HepG2 (cell line): ENCODE measurements at regions not wholly inside any gene's neighbourhood (a gene's known extent, or its start where the extent isn't known, plus 50 kb on each side); places are given as distances from the start of the nearest gene placed in this dataset.

ENCODE experiments used
- ATAC-seq: fragments of 200-7000 bp; cut with Tn5 transposase; 3 replicates; pipeline ENCODE4 v1.9.1; 2020; ENCODE audit warnings: mild to moderate bottlenecking, moderate library complexity
- BruUV-seq: library from RNA; stranded (reverse); fragments of 400-500 nt; replicated peaks from 2 replicates; lab custom pipeline; 2021; lab: Mats Ljungman, UMichigan
- CTCF ChIA-PET: fragments of 300-600 bp; formaldehyde crosslinking; extraction: SDS; loops from one replicate; lab custom pipeline; 2021; ENCODE audit warnings: low total read pairs, inconsistent platforms, low intra/inter-chr PET ratio; lab: Yijun Ruan, JAX
- POLR2A ChIA-PET: fragments of 350-600 bp; sonication (Branson Sonifier 250); formaldehyde crosslinking; loops from one replicate; lab custom pipeline; 2020; ENCODE audit warnings: antibody characterized with exemption, inconsistent platforms; lab: Yijun Ruan, JAX
- DNase-seq: peaks from one replicate; pipeline ENCODE4 v3.0.0-alpha.2; 2015; ENCODE audit warnings: low spot score
- FAIRE-seq: peaks from 3 replicates; lab custom pipeline; 2011; peaks lifted over from hg19 to GRCh38; lab: Jason Lieb, UNC
- H2AFZ ChIP-seq: one replicate; pipeline ENCODE4 v1.6.1; 2011; ENCODE audit warnings: low read length, inconsistent platforms
- H3K27ac ChIP-seq: fragments of 300-600 bp; 3 replicates; pipeline ENCODE4 v1.8.0; 2011; ENCODE audit warnings: mixed run types, mild to moderate bottlenecking, mixed read lengths, low read length, inconsistent platforms; ENCODE audit not compliant: insufficient read depth; ENCODE audit errors: extremely low read length
- H3K27me3 ChIP-seq, 2 experiments: fragments of 200-600 bp in 1 of 2; 2 replicates in 1 of 2; 3 replicates in 1 of 2; pipeline versions ENCODE4 v1.6.0 to v1.8.0; 2011; ENCODE audit warnings: low read length in 2 of 2, mild to moderate bottlenecking in 2 of 2, moderate library complexity in 2 of 2, inconsistent platforms in 1 of 2; ENCODE audit not compliant: insufficient read depth in 2 of 2, control insufficient read depth in 1 of 2
- H3K36me3 ChIP-seq, 2 experiments: fragments of 200-600 bp in 1 of 2; replicated peaks in 1 of 2; 2 replicates in 1 of 2; 3 replicates in 1 of 2; pipeline versions ENCODE4 v1.5.1 to v1.8.0; 2011; ENCODE audit warnings: low read length in 2 of 2, inconsistent platforms in 1 of 2; ENCODE audit not compliant: insufficient read depth in 2 of 2, control insufficient read depth in 1 of 2
- H3K4me1 ChIP-seq: 2 replicates; pipeline ENCODE4 v1.5.1; 2012; ENCODE audit warnings: low read length, inconsistent platforms; ENCODE audit not compliant: insufficient read depth
- H3K4me2 ChIP-seq: 2 replicates; pipeline ENCODE4 v1.6.0; 2011; ENCODE audit warnings: low read depth, low read length, inconsistent platforms
- H3K4me3 ChIP-seq, 3 experiments: fragments of 200-600 bp in 1 of 3; sonication (generic), shearing (Covaris generic) in 1 of 3; replicated peaks in 1 of 3; 2 replicates each; pipeline ENCODE4 v1.5.1; 2011 to 2016; ENCODE audit warnings: low read length in 3 of 3, inconsistent platforms in 2 of 3, low read depth in 2 of 3, mild to moderate bottlenecking in 2 of 3, control low read depth in 1 of 3, mixed read lengths in 1 of 3; ENCODE audit not compliant: insufficient read depth in 1 of 3
- H3K79me2 ChIP-seq: one replicate; pipeline ENCODE4 v1.6.1; 2011; ENCODE audit warnings: low read length, inconsistent platforms; ENCODE audit not compliant: insufficient read depth
- H3K9ac ChIP-seq: 2 replicates; pipeline ENCODE4 v1.6.0; 2011; ENCODE audit warnings: mild to moderate bottlenecking, low read depth, low read length, inconsistent platforms; ENCODE audit not compliant: insufficient read depth
- H3K9me3 ChIP-seq: 2 replicates; pipeline ENCODE4 v1.5.1; 2012; ENCODE audit warnings: mild to moderate bottlenecking, low read length
- H4K20me1 ChIP-seq: 2 replicates; pipeline ENCODE4 v1.6.0; 2011; ENCODE audit warnings: inconsistent platforms, mild to moderate bottlenecking, low read length, moderate library complexity; ENCODE audit not compliant: insufficient read depth
- PHF20 ChIP-seq: sonication (generic); formaldehyde crosslinking; IDR thresholded peaks from 2 replicates; pipeline ENCODE4 v1.5.0; 2020; ENCODE audit warnings: mild to moderate bottlenecking, missing genetic modification reagents
- SALL2 ChIP-seq: sonication (generic); formaldehyde crosslinking; IDR thresholded peaks from 2 replicates; pipeline ENCODE4 v1.8.1; 2023; ENCODE audit warnings: mild to moderate bottlenecking, missing genetic modification reagents, inconsistent platforms
- ZFP1 ChIP-seq: IDR thresholded peaks from 2 replicates; pipeline ENCODE4 v1.6.1; 2016
- ZSCAN12 ChIP-seq: sonication (generic); formaldehyde crosslinking; IDR thresholded peaks from 2 replicates; pipeline ENCODE4 v1.9.0; 2021; ENCODE audit warnings: mild to moderate bottlenecking, missing genetic modification reagents
- WGBS: methylation state at CpG from one replicate; pipeline ENCODE4 v1.1.6; 2017; ENCODE audit warnings: low lambda C conversion rate; 5-methylcytosine and 5-hydroxymethylcytosine counted together
- in situ Hi-C: cut with HindIII; loops from 2 replicates; pipeline ENCODE4 v1.10.0; 2017; ENCODE audit warnings: low pct_unique_long_range_greater_than_20kb; ENCODE audit not compliant: extremely low pct_ligation_motif_present
- intact Hi-C: fragments of 100-400 bp; cut with micrococcal nuclease; formaldehyde crosslinking; loops from one replicate; pipeline ENCODE4 v1.10.0; 2022; ENCODE audit not compliant: unreplicated experiment
- TF ChIP-seq, protein P1 (sequence below): sonication (generic); formaldehyde crosslinking; IDR thresholded peaks from 2 replicates; pipeline ENCODE4 v1.5.0; 2020; ENCODE audit warnings: missing genetic modification reagents

DNA sequence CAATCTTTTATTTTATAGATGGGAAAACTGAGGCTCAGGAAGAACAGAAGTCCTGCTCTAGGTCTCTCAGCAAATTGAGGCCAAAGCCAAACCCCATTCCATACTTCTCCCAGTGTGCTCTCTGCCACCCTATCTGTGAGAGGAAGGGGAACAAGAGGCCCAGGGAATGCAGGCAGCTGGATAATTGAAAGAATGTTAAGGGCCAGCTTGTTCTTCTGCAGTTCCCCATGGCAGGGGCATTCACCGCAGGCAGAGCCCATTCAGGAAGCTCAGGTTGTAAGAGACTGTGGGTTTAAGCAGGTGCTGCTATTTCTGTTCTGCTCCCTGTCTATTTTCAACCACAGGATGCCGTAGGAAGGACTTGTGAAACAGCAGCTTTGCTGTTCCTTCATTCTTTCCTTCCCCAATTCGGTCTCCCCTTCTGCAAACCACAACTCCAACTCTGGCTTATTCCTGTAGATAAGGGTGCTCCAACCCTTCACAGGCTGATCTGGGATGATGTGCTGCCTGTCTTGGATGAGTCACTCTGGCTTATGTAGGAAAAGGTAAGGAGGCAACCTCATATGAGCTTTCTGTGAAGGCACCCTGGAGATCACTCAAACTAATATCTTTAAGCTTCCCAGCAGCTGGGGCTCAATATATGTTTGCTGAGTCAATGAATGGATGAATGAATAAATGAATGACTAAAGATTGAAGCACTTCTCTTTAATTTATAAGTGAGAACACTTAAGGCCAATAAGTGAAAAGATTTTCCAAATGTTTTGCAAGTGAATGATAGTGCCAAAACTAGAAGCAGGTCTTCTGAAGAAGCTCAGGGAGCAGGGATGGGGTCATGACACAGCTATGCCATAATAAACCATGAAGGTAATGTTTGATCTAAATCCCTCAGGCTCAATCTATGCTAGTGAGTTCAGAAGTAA lies 377.6 kb downstream of the BRINP1 start:
- ATAC-seq (no peak), FAIRE-seq (no peak), DNase-seq (no peak)
- no peak overlapping the region for H2AFZ ChIP-seq
- no peak overlapping the region for H3K4me2 ChIP-seq
- CTCF ChIA-PET, result no interaction called here
- no peaks in the 10 kb centered on the region for H3K4me1 ChIP-seq
- no peak overlapping the region for H3K4me3 ChIP-seq
- in situ Hi-C loops (no loop called here), intact Hi-C loops (no loop called here)
- no peaks in the 10 kb centered on the region for H3K27me3 ChIP-seq
- BruUV-seq, result no TSS peak
- H4K20me1 ChIP-seq, result no peaks in the 10 kb centered on the region
- no peak overlapping the region for H3K27ac ChIP-seq
- peaks cover 85% of the 10 kb centered on the region for H3K9me3 ChIP-seq
- H3K9ac ChIP-seq, result no peak overlapping the region
- H3K36me3 ChIP-seq, result no peaks in the 10 kb centered on the region
- H3K79me2 ChIP-seq, result no peaks in the 10 kb centered on the region
- WGBS, result 0% methylated on average over 2 of the region's 3 CpGs
- no peak for TF ChIP-seq ZSCAN12 (CRISPR knock-in tag)
- TF ChIP-seq, protein P1, sequence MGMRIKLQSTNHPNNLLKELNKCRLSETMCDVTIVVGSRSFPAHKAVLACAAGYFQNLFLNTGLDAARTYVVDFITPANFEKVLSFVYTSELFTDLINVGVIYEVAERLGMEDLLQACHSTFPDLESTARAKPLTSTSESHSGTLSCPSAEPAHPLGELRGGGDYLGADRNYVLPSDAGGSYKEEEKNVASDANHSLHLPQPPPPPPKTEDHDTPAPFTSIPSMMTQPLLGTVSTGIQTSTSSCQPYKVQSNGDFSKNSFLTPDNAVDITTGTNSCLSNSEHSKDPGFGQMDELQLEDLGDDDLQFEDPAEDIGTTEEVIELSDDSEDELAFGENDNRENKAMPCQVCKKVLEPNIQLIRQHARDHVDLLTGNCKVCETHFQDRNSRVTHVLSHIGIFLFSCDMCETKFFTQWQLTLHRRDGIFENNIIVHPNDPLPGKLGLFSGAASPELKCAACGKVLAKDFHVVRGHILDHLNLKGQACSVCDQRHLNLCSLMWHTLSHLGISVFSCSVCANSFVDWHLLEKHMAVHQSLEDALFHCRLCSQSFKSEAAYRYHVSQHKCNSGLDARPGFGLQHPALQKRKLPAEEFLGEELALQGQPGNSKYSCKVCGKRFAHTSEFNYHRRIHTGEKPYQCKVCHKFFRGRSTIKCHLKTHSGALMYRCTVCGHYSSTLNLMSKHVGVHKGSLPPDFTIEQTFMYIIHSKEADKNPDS (CRISPR knock-in tag), result no peak
- TF ChIP-seq ZFP1, result no peak
- TF ChIP-seq PHF20, result no peak
- no peak for TF ChIP-seq SALL2 (CRISPR knock-in tag)
- TF ChIP-seq, all 625 proteins: peak for 0
- POLR2A ChIA-PET, result no interaction called here
